HEK293 (cell line): ENCODE measurements at regions not wholly inside any gene's neighbourhood (a gene's known extent, or its start where the extent isn't known, plus 50 kb on each side); places are given as distances from the start of the nearest gene placed in this dataset.

Experiments
- CTCF ChIP-seq: fragments of 450-650 bp; formaldehyde crosslinking; IDR thresholded peaks from 2 replicates; pipeline ENCODE4 v1.5.1; 2016; ENCODE audit warnings: missing biosample characterization, missing genetic modification characterization
- PRDM2 ChIP-seq: fragments of 450-650 bp; formaldehyde crosslinking; IDR thresholded peaks from 2 replicates; pipeline ENCODE4 v1.5.1; 2016; ENCODE audit warnings: missing biosample characterization, missing genetic modification characterization, borderline replicate concordance
- TSHZ1 ChIP-seq: fragments of 450-650 bp; formaldehyde crosslinking; IDR thresholded peaks from 2 replicates; pipeline ENCODE4 v1.5.1; 2016; ENCODE audit warnings: missing biosample characterization, missing genetic modification characterization, borderline replicate concordance
- YY1 ChIP-seq: fragments of 450-650 bp; formaldehyde crosslinking; IDR thresholded peaks from 2 replicates; pipeline ENCODE4 v1.5.1; 2018; ENCODE audit warnings: missing biosample characterization, missing genetic modification characterization
- ZNF292 ChIP-seq: fragments of 450-650 bp; formaldehyde crosslinking; IDR thresholded peaks from 2 replicates; pipeline ENCODE4 v1.5.1; 2016; ENCODE audit warnings: low read depth, missing biosample characterization, missing genetic modification characterization, borderline replicate concordance
- ZNF560 ChIP-seq: fragments of 450-650 bp; formaldehyde crosslinking; IDR thresholded peaks from 2 replicates; pipeline ENCODE4 v1.5.1; 2017; ENCODE audit warnings: missing biosample characterization, missing genetic modification characterization, borderline replicate concordance
- ZNF747 ChIP-seq: fragments of 450-650 bp; formaldehyde crosslinking; IDR thresholded peaks from 2 replicates; pipeline ENCODE4 v1.5.1; 2016; ENCODE audit warnings: missing biosample characterization, missing genetic modification characterization
- ZNF791 ChIP-seq: fragments of 450-650 bp; formaldehyde crosslinking; IDR thresholded peaks from 2 replicates; pipeline ENCODE4 v1.5.1; 2016; ENCODE audit warnings: missing biosample characterization, missing genetic modification characterization

- TF ChIP-seq ZNF292 (tag by site-specific recombination) = no peak
- TF ChIP-seq ZNF560 (tag by site-specific recombination) = no peak
- no peak for TF ChIP-seq CTCF
- TF ChIP-seq PRDM2 (tag by site-specific recombination) = no peak
- TF ChIP-seq ZNF791 (tag by site-specific recombination) = no peak
- no peak for TF ChIP-seq YY1 (tag by site-specific recombination)
- TF ChIP-seq TSHZ1 (tag by site-specific recombination) = no peak
- no peak for TF ChIP-seq ZNF747 (tag by site-specific recombination)
Measured at GRCh38 chr4:79621061-79621460, 213.0 kb upstream of the GK2 start.
